ENCODE measurements at regions not wholly inside any gene's neighbourhood (a gene's known extent, or its start where the extent isn't known, plus 50 kb on each side); places are given as distances from the start of the nearest gene placed in this dataset.

GRCh38 chr5:118196229-118196628, 792.1 kb downstream of the DTWD2 start:
- TF ChIP-seq CTCF (IDR thresholded peaks at IDR 0.05) (no peak), POLR2A (IDR thresholded peaks at IDR 0.05) (no peak)

Data from vagina (tissue), 2 donors.